ENCODE measurements at regions not wholly inside any gene's neighbourhood (a gene's known extent, or its start where the extent isn't known, plus 50 kb on each side); places are given as distances from the start of the nearest gene placed in this dataset.

- peaks cover 36% of the 10 kb centered on the region for H3K4me1 Mint-ChIP-seq
- no peak overlapping the region for H3K27ac Mint-ChIP-seq
- no peaks in the 10 kb centered on the region for H3K27me3 Mint-ChIP-seq (ENCODE audit: low read depth, poor library complexity)
- H3K4me3 Mint-ChIP-seq: no peak overlapping the region
- TF ChIP-seq, protein P1, sequence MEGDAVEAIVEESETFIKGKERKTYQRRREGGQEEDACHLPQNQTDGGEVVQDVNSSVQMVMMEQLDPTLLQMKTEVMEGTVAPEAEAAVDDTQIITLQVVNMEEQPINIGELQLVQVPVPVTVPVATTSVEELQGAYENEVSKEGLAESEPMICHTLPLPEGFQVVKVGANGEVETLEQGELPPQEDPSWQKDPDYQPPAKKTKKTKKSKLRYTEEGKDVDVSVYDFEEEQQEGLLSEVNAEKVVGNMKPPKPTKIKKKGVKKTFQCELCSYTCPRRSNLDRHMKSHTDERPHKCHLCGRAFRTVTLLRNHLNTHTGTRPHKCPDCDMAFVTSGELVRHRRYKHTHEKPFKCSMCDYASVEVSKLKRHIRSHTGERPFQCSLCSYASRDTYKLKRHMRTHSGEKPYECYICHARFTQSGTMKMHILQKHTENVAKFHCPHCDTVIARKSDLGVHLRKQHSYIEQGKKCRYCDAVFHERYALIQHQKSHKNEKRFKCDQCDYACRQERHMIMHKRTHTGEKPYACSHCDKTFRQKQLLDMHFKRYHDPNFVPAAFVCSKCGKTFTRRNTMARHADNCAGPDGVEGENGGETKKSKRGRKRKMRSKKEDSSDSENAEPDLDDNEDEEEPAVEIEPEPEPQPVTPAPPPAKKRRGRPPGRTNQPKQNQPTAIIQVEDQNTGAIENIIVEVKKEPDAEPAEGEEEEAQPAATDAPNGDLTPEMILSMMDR (IDR thresholded peaks at IDR 0.05): no peak
- H3K36me3 Mint-ChIP-seq (ENCODE audit: low read depth): no peaks in the 10 kb centered on the region
- no peaks in the 10 kb centered on the region for H3K9me3 Mint-ChIP-seq
- no peak for DNase-seq
These were observed 205.9 kb downstream of the IKZF2 start for GRCh38 chr2:212945526-212945925.

- no peaks in the 10 kb centered on the region for H3K27me3 Mint-ChIP-seq (ENCODE audit: low read depth, poor library complexity)
- H3K4me3 Mint-ChIP-seq: no peak overlapping the region
- DNase-seq: no peak
- TF ChIP-seq, protein P1 (IDR thresholded peaks at IDR 0.05): no peak
- H3K4me1 Mint-ChIP-seq: peaks cover 48% of the 10 kb centered on the region
- no peak overlapping the region for H3K27ac Mint-ChIP-seq
- no peaks in the 10 kb centered on the region for H3K9me3 Mint-ChIP-seq
- H3K36me3 Mint-ChIP-seq (ENCODE audit: low read depth): no peaks in the 10 kb centered on the region
These were observed 208.1 kb downstream of the IKZF2 start for GRCh38 chr2:212943351-212943750.

DNA sequence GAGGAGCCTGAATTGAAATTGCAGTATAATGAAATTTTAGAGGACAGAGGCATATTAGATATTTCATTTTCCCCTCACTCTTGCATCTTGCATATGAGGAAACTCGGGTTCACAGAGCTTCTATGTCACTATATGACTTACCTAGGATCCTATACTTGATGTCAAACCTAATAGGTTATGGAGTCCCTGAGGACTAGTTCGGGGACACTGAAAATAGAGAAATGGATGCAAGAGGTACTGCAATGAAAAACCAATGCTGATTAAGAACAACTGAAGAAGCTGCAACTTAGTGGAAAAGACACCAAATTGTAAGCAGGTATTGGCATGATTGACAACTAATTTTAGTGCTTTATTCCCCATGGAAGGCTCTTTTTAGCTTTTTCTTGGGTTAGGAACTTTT, 210.1 kb downstream of the IKZF2 start:
- Mint-ChIP-seq H3K27me3 (ENCODE audit: low read depth, poor library complexity) (no peaks in the 10 kb centered on the region), H3K36me3 (ENCODE audit: low read depth) (no peaks in the 10 kb centered on the region), H3K27ac (no peak overlapping the region)

GRCh38 chr2:212940816-212941215, 210.6 kb downstream of the IKZF2 start:
- no peaks in the 10 kb centered on the region for H3K27me3 Mint-ChIP-seq (ENCODE audit: low read depth, poor library complexity)
- no peaks in the 10 kb centered on the region for H3K36me3 Mint-ChIP-seq (ENCODE audit: low read depth)
- peaks cover 35% of the 10 kb centered on the region for H3K4me1 Mint-ChIP-seq
- H3K9me3 Mint-ChIP-seq: no peaks in the 10 kb centered on the region
- peak overlapping the region; percentile 65 for H3K27ac Mint-ChIP-seq
- DNase-seq: peak; percentile 27
- TF ChIP-seq, protein P1 (IDR thresholded peaks at IDR 0.05): no peak
- H3K4me3 Mint-ChIP-seq: no peak overlapping the region

More for the DNA sequence above, 210.1 kb downstream of the IKZF2 start:
- Mint-ChIP-seq H3K4me1 (peaks cover 41% of the 10 kb centered on the region), H3K4me3 (no peak overlapping the region), H3K9me3 (no peaks in the 10 kb centered on the region)
- TF ChIP-seq, protein P1 (IDR thresholded peaks at IDR 0.05): no peak
- DNase-seq: no peak

- no peaks in the 10 kb centered on the region for H3K9me3 Mint-ChIP-seq
- no peak overlapping the region for H3K27ac Mint-ChIP-seq
- H3K4me1 Mint-ChIP-seq: peaks cover 27% of the 10 kb centered on the region
- TF ChIP-seq, protein P1 (IDR thresholded peaks at IDR 0.05): no peak
- H3K36me3 Mint-ChIP-seq (ENCODE audit: low read depth): no peaks in the 10 kb centered on the region
- no peak for DNase-seq
- no peaks in the 10 kb centered on the region for H3K27me3 Mint-ChIP-seq (ENCODE audit: low read depth, poor library complexity)
- no peak overlapping the region for H3K4me3 Mint-ChIP-seq
These were observed 211.5 kb downstream of the IKZF2 start for GRCh38 chr2:212939777-212940531.

All from nephron progenitor cell (in vitro differentiated cells).